ENCODE measurements at regions not wholly inside any gene's neighbourhood (a gene's known extent, or its start where the extent isn't known, plus 50 kb on each side); places are given as distances from the start of the nearest gene placed in this dataset.
"Not testable (repeated sequence)": the region's sequence is repeated elsewhere in the genome, so short reads cannot be mapped to it uniquely, and the experiment has no call there.

DNA sequence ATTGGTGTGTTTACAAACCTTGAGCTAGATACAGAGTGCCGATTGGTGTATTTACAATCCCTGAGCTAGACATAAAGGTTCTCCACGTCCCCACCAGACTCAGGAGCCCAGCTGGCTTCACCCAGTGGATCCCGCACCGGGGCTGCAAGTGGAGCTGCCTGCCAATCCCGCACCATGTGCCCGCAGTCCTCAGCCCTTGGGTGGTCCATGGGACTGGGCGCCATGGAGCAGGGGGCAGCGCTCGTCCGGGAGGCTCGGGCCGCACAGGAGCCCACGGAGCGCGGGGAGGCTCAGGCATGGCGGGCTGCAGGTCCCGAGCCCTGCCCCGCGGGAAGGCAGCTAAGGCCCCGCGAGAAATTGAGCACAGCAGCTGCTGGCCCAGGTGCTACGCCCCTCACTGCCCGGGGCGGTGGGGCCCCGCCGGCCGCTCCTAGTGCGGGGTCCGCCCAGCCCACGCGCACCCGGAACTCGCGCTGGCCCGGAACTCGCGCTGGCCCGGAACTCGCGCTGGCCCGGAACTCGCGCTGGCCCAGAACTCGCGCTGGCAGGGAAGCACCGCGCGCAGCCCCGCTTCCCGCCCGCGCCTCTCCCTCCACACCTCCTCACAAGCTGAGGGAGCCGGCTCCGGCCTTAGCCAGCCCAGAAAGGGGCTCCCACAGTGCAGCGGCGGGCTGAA, 342.2 kb downstream of the RFPL4B start:
- in situ Hi-C loops (cut with MboI; ENCODE audit: low pct_unique_long_range_greater_than_20kb, low sequenced_read_pairs, unreplicated experiment); DNase-seq (ENCODE audit: low spot score): not testable (repeated sequence)

DNA sequence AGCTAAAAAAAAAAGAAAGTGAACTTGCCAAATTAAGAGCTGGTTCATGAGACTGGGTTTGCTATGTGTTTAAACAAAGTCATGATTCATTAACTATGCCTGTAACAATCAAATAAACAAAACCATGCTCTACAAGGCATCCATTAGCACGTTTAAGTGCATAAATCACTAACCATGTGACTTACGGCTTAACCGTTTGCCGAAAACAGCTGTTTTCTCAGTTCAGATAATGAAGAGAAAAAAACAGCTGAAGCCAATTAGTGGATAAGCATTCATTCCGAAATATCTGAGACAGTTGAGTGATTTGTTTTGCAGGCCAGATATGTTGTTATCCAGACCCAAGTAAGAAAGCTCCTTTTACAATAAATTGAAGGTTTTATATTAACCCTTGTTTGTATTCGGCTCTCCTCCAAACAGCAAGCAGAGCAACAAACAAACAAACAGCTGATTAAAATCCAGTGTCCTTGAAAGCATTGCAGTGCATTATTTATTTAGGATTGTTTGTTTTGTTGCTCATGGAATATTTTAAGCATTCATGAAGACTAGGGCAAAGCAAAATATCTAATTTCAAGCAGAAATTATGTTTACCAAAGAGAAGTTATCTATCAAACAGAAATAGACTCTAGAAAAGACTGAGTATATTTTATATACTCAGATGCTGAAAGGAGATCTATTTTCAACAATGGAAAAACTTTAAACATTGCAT, 343.5 kb downstream of the RFPL4B start:
- no peak for DNase-seq (ENCODE audit: low spot score)
- in situ Hi-C loops (cut with MboI; ENCODE audit: low pct_unique_long_range_greater_than_20kb, low sequenced_read_pairs, unreplicated experiment), result no loop called here
- TF ChIP-seq, protein P1, sequence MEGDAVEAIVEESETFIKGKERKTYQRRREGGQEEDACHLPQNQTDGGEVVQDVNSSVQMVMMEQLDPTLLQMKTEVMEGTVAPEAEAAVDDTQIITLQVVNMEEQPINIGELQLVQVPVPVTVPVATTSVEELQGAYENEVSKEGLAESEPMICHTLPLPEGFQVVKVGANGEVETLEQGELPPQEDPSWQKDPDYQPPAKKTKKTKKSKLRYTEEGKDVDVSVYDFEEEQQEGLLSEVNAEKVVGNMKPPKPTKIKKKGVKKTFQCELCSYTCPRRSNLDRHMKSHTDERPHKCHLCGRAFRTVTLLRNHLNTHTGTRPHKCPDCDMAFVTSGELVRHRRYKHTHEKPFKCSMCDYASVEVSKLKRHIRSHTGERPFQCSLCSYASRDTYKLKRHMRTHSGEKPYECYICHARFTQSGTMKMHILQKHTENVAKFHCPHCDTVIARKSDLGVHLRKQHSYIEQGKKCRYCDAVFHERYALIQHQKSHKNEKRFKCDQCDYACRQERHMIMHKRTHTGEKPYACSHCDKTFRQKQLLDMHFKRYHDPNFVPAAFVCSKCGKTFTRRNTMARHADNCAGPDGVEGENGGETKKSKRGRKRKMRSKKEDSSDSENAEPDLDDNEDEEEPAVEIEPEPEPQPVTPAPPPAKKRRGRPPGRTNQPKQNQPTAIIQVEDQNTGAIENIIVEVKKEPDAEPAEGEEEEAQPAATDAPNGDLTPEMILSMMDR (IDR thresholded peaks at IDR 0.05; ENCODE audit: extremely low read depth, insufficient read depth, missing control alignments), result no peak

DNA sequence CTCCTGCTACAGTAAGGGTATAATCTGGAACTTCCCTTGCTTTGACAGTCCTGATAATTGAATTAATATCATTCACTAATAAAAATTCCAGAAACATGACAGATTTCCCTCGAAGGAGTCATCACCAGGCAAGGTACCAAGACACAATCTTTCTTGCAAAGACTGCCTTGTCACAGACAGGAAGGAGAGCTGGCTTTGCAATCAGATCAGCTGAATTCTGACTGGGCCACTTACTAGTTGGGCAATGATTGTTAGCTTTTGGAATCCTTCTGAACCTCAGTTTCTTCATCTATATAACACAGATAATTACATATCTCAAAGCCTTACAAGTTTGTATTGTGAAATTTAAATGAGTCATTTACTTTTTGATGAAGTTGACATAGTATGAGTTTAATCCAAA, 344.2 kb downstream of the RFPL4B start:
- in situ Hi-C loops (cut with MboI; ENCODE audit: low pct_unique_long_range_greater_than_20kb, low sequenced_read_pairs, unreplicated experiment), result no loop called here
- no peak for DNase-seq (ENCODE audit: low spot score)
- TF ChIP-seq, protein P1 (IDR thresholded peaks at IDR 0.05; ENCODE audit: extremely low read depth, insufficient read depth, missing control alignments), result no peak

DNA sequence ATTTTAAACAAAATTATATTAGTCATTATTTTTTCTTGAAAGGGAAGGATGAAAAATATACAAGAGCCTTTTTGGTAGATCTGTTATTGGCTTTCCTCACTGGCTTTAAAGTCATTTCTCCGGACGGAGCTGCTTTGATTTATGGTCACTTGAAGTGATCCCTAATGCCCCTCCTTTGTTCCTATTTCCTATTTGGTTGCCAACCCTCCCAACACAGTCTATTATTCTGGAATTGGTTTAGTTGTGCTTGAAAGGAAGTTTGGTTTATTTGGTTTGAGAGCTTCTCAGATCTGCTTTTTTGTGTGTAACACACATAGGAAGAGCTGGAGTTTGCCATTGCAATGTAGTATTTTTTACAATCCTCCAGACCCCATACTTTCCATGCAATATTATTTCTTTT, 347.9 kb downstream of the RFPL4B start:
- TF ChIP-seq, protein P1 (IDR thresholded peaks at IDR 0.05; ENCODE audit: extremely low read depth, insufficient read depth, missing control alignments), result no peak
- in situ Hi-C loops (cut with MboI; ENCODE audit: low pct_unique_long_range_greater_than_20kb, low sequenced_read_pairs, unreplicated experiment), result no loop called here

DNA sequence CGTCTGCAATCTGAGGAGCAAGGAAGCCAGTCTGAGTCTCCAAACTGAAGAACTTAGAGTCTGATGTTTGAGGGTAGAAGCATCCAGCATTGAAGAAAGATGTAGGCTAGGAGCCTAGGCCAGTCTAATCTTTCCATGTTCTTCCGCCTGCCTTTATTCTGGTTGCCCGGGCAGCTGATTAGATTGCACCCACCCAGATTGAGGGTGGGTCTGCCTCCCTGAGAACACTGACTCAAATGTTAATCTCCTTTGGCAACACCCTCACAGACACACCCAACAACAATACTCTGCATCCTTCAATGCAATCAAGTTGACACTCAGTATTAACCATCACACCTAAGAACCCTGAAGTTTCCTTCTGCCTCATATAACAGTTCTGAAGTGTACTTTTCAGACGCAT, 350.1 kb downstream of the RFPL4B start:
- in situ Hi-C loops (cut with MboI; ENCODE audit: low pct_unique_long_range_greater_than_20kb, low sequenced_read_pairs, unreplicated experiment), result no loop called here
- no peak for DNase-seq (ENCODE audit: low spot score)
- TF ChIP-seq, protein P1 (IDR thresholded peaks at IDR 0.05; ENCODE audit: extremely low read depth, insufficient read depth, missing control alignments), result no peak

More for the DNA sequence above, 347.9 kb downstream of the RFPL4B start:
- DNase-seq (ENCODE audit: low spot score), result no peak

DNA sequence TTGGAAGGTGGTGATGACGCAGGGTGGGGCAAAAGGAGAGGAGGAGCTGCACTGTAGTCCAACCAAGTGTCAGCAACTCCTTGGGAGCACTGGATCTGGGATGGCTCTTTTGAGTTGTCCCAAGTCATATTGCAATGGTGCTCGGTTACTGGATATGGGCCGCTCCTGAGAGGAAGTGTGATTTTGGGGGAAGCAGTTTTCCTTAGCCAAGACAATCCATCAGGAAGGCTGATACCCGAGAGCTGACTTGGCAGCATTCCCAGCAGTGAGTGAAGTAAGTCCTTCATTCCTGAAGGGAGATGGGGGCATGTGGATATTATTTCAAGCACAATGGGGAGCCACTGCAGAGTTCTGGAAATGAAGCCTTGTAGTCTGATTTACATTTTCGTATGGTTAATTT, 354.1 kb downstream of the RFPL4B start:
- in situ Hi-C loops (cut with MboI; ENCODE audit: low pct_unique_long_range_greater_than_20kb, low sequenced_read_pairs, unreplicated experiment), result no loop called here
- TF ChIP-seq, protein P1 (IDR thresholded peaks at IDR 0.05; ENCODE audit: extremely low read depth, insufficient read depth, missing control alignments), result no peak
- no peak for DNase-seq (ENCODE audit: low spot score)

DNA sequence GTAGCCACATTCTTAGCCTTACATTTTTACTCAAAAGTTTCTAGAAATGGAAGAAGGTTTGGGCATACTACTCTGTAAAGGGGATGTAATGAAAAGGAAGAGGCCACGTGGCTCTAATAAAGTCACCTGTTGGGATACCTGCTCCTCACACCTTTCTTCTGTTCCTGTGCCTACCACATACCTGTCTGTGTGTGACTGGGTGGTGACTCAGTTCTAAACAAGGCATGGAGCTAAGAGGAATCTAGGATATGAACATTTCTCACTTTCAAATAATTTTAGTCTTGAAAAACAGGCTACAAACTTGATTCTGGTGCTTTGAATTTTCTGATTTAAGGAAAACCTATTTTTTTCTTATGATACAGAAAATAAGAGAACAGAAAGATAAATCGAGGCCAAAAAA, 363.6 kb downstream of the RFPL4B start:
- DNase-seq (ENCODE audit: low spot score), result no peak
- TF ChIP-seq, protein P1 (IDR thresholded peaks at IDR 0.05; ENCODE audit: extremely low read depth, insufficient read depth, missing control alignments), result no peak
- in situ Hi-C loops (cut with MboI; ENCODE audit: low pct_unique_long_range_greater_than_20kb, low sequenced_read_pairs, unreplicated experiment), result no loop called here
